PC-3 (cell line): ENCODE measurements at regions not wholly inside any gene's neighbourhood (a gene's known extent, or its start where the extent isn't known, plus 50 kb on each side); places are given as distances from the start of the nearest gene placed in this dataset.

ENCODE experiments used
- ATAC-seq: fragments of 200-7000 bp; cut with Tn5 transposase; 2 replicates; pipeline ENCODE4 v1.9.1; 2020; ENCODE audit warnings: mild to moderate bottlenecking, moderate library complexity
- BruUV-seq: library from RNA; stranded (reverse); fragments of 400-500 nt; replicated peaks from 2 replicates; lab custom pipeline; 2021; lab: Mats Ljungman, UMichigan
- CTCF ChIA-PET: fragments of 300-600 bp; sonication (Branson Sonifier 250); formaldehyde crosslinking; loops from one replicate; lab custom pipeline; 2022; ENCODE audit warnings: antibody characterized with exemption; lab: Charles Lee
- POLR2A ChIA-PET: fragments of 300-600 bp; sonication (Branson Sonifier 250); formaldehyde crosslinking; loops from one replicate; lab custom pipeline; 2022; ENCODE audit warnings: antibody characterized with exemption; ENCODE audit not compliant: unreplicated experiment; lab: Charles Lee
- DNase-seq: peaks from one replicate; pipeline ENCODE4 v3.0.0-alpha.2; 2015
- H2AFZ ChIP-seq: fragments of 300-600 bp; sonication (generic); 2 replicates; pipeline ENCODE4 v1.6.0; 2016; ENCODE audit warnings: antibody characterized with exemption, low read length
- H3F3A ChIP-seq: fragments of 300-600 bp; sonication (generic); one replicate; pipeline ENCODE4 v1.6.0; 2017; ENCODE audit warnings: antibody characterized with exemption, low read length, control low read depth, mild to moderate bottlenecking; ENCODE audit not compliant: unreplicated experiment
- H3K27ac ChIP-seq: fragments of 300-600 bp; sonication (generic); 2 replicates; pipeline ENCODE4 v1.5.1; 2016; ENCODE audit warnings: mild to moderate bottlenecking, low read length
- H3K27me3 ChIP-seq: fragments of 300-600 bp; sonication (generic); 2 replicates; pipeline ENCODE4 v1.6.1; 2016; ENCODE audit warnings: low read length, mixed read lengths
- H3K36me3 ChIP-seq: fragments of 300-600 bp; sonication (generic); 2 replicates; pipeline ENCODE4 v1.6.1; 2016; ENCODE audit warnings: low read depth, mixed run types, low read length, mixed read lengths
- H3K4me1 ChIP-seq: fragments of 300-600 bp; sonication (generic); 2 replicates; pipeline ENCODE4 v1.5.1; 2016; ENCODE audit warnings: low read length; ENCODE audit not compliant: insufficient read depth
- H3K4me2 ChIP-seq: fragments of 300-600 bp; sonication (generic); 2 replicates; pipeline ENCODE4 v1.6.0; 2016; ENCODE audit warnings: low read length
- H3K4me3 ChIP-seq: fragments of 300-600 bp; sonication (generic); 2 replicates; pipeline ENCODE4 v1.5.1; 2016; ENCODE audit warnings: mild to moderate bottlenecking, low read length, mixed read lengths
- H3K79me2 ChIP-seq: fragments of 300-600 bp; sonication (generic); 2 replicates; pipeline ENCODE4 v1.6.1; 2017; ENCODE audit warnings: low read length, mixed read lengths
- H3K9ac ChIP-seq: fragments of 300-600 bp; sonication (generic); 2 replicates; pipeline ENCODE4 v1.6.0; 2016; ENCODE audit warnings: mild to moderate bottlenecking, low read length
- H3K9me2 ChIP-seq: fragments of 300-600 bp; sonication (generic); replicated peaks from 2 replicates; pipeline ENCODE4 v1.6.1; 2016; ENCODE audit warnings: mixed run types, low read length, mixed read lengths
- H3K9me3 ChIP-seq: fragments of 300-600 bp; sonication (generic); 2 replicates; pipeline ENCODE4 v1.6.1; 2016; ENCODE audit warnings: low read length, mixed read lengths
- H4K20me1 ChIP-seq: fragments of 300-600 bp; sonication (generic); 2 replicates; pipeline ENCODE4 v1.6.1; 2016; ENCODE audit warnings: low read length, mixed read lengths
- EZH2 ChIP-seq: fragments of 300-600 bp; sonication (generic); IDR thresholded peaks from one replicate; pipeline ENCODE4 v1.6.1; 2017; ENCODE audit warnings: antibody characterized with exemption, mild to moderate bottlenecking, low read length; ENCODE audit not compliant: unreplicated experiment
- EZH2phosphoT487 ChIP-seq: fragments of 300-600 bp; sonication (generic); IDR thresholded peaks from 2 replicates; pipeline ENCODE4 v1.6.1; 2018; ENCODE audit warnings: mild to moderate bottlenecking, antibody characterized with exemption, low read length, borderline replicate concordance
- intact Hi-C: fragments of 100-400 bp; cut with micrococcal nuclease; formaldehyde crosslinking; loops from 2 replicates; pipeline ENCODE4 v1.9.0; 2023
- TF ChIP-seq, protein P1 (sequence below): fragments of 300-600 bp; sonication (generic); conservative IDR thresholded peaks from 2 replicates; pipeline ENCODE4 v1.5.1; 2017; ENCODE audit warnings: antibody characterized with exemption, low read depth, mild to moderate bottlenecking, low read length

GRCh38 chr15:29874977-29875376, 52.7 kb upstream of the TJP1 start:
- POLR2A ChIA-PET, result interaction anchor here (1.1 kb wide), 1 partner anchor 11 kb away, joined by 5 read pairs; no protein-coding TSS in a partner anchor
- intact Hi-C loops, result no loop called here

DNA sequence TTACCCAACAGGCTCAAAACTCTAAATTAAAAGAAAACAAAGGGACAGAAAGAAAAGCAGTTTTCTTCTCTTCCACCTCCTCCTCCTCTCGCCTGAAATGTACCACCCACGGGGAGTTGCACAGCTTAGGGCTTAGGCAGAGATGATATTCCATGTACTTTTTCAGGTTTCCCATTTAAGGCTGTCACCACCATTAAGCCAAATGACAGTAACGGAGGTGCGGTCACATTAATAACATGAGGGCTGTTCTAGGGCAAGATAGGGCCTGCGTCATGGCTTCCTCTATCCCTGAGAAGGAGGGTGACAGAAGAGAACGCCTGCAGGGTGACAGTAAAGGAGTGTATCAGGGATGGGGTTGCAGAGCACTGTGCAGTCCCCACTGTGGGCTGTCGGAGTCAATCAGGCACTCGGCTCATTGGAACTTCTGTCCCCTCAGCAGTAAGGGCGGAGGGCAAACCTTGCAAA, 51.7 kb upstream of the TJP1 start:
- Histone ChIP-seq H3K9me2 (no peaks in the 10 kb centered on the region), H3K79me2 (no peaks in the 10 kb centered on the region), H3K9ac (no peak overlapping the region), H3K4me1 (no peaks in the 10 kb centered on the region), H3F3A (no peaks in the 10 kb centered on the region), H3K27ac (no peak overlapping the region), H4K20me1 (no peaks in the 10 kb centered on the region), H3K36me3 (no peaks in the 10 kb centered on the region), H2AFZ (no peak overlapping the region), H3K4me3 (no peak overlapping the region), H3K27me3 (no peaks in the 10 kb centered on the region), H3K9me3 (no peaks in the 10 kb centered on the region), H3K4me2 (no peak overlapping the region)
- CTCF ChIA-PET, result no interaction called here
- intact Hi-C loops, result no loop called here
- POLR2A ChIA-PET, result no interaction called here
- no peak for ATAC-seq
- no peak for DNase-seq
- BruUV-seq, result no TSS peak
- TF ChIP-seq EZH2phosphoT487 (no peak), EZH2 (no peak)
- TF ChIP-seq, protein P1, sequence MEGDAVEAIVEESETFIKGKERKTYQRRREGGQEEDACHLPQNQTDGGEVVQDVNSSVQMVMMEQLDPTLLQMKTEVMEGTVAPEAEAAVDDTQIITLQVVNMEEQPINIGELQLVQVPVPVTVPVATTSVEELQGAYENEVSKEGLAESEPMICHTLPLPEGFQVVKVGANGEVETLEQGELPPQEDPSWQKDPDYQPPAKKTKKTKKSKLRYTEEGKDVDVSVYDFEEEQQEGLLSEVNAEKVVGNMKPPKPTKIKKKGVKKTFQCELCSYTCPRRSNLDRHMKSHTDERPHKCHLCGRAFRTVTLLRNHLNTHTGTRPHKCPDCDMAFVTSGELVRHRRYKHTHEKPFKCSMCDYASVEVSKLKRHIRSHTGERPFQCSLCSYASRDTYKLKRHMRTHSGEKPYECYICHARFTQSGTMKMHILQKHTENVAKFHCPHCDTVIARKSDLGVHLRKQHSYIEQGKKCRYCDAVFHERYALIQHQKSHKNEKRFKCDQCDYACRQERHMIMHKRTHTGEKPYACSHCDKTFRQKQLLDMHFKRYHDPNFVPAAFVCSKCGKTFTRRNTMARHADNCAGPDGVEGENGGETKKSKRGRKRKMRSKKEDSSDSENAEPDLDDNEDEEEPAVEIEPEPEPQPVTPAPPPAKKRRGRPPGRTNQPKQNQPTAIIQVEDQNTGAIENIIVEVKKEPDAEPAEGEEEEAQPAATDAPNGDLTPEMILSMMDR, result no peak

More at GRCh38 chr15:29874977-29875376, 52.7 kb upstream of the TJP1 start:
- CTCF ChIA-PET, result no interaction called here
- no peaks in the 10 kb centered on the region for H3K9me3 ChIP-seq
- BruUV-seq, result no TSS peak
- H3K79me2 ChIP-seq, result no peaks in the 10 kb centered on the region
- no peak overlapping the region for H3K27ac ChIP-seq
- no peak overlapping the region for H3K4me2 ChIP-seq
- H3K36me3 ChIP-seq, result no peaks in the 10 kb centered on the region
- H4K20me1 ChIP-seq, result no peaks in the 10 kb centered on the region
- no peak overlapping the region for H2AFZ ChIP-seq
- no peaks in the 10 kb centered on the region for H3K4me1 ChIP-seq
- DNase-seq (no peak), ATAC-seq (no peak)
- TF ChIP-seq EZH2 (no peak), EZH2phosphoT487 (no peak)
- TF ChIP-seq, protein P1, result no peak
- no peaks in the 10 kb centered on the region for H3K27me3 ChIP-seq
- H3K4me3 ChIP-seq, result no peak overlapping the region
- no peaks in the 10 kb centered on the region for H3K9me2 ChIP-seq
- no peaks in the 10 kb centered on the region for H3F3A ChIP-seq
- no peak overlapping the region for H3K9ac ChIP-seq

DNA sequence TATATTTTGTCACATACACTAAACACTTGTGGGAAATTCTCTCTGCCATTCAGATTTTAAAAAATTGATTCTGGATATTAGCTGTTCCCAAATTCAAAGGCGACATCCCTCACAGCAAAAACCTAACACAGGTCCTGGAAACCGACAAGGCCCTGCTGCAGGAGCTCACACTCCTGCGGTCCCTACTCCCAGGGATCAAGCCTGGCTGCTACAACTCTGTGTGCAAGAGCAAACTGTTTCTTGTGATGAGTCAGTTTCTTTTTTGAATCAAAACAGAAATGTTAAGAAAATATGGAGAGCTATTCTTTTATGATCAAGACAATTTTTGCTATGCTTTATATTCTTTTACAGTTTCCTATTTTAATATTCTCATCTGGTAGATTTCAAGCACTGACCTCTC, 51.0 kb upstream of the TJP1 start:
- no peaks in the 10 kb centered on the region for H3K9me3 ChIP-seq
- intact Hi-C loops, result no loop called here

More for the DNA sequence above, 51.0 kb upstream of the TJP1 start:
- Histone ChIP-seq H3K36me3 (no peaks in the 10 kb centered on the region), H3K4me1 (no peaks in the 10 kb centered on the region), H3K79me2 (no peaks in the 10 kb centered on the region), H3K4me2 (no peak overlapping the region), H3F3A (no peaks in the 10 kb centered on the region), H3K9ac (no peak overlapping the region), H2AFZ (no peak overlapping the region), H3K27me3 (no peaks in the 10 kb centered on the region), H3K4me3 (no peak overlapping the region), H3K27ac (no peak overlapping the region), H3K9me2 (no peaks in the 10 kb centered on the region), H4K20me1 (no peaks in the 10 kb centered on the region)
- no TSS peak for BruUV-seq
- ATAC-seq (no peak), DNase-seq (no peak)
- POLR2A ChIA-PET, result no interaction called here
- CTCF ChIA-PET, result no interaction called here
- TF ChIP-seq EZH2 (no peak), EZH2phosphoT487 (no peak)
- TF ChIP-seq, protein P1, result no peak
